Germinal center (tissue), 1 donor: ENCODE measurements at regions not wholly inside any gene's neighbourhood (a gene's known extent, or its start where the extent isn't known, plus 50 kb on each side); places are given as distances from the start of the nearest gene placed in this dataset.
"Not testable (repeated sequence)": the region's sequence is repeated elsewhere in the genome, so short reads cannot be mapped to it uniquely, and the experiment has no call there.

Experiments
- DNase-seq: peaks from one replicate; pipeline ENCODE4 v3.0.0; 2012; ENCODE audit warnings: mixed read lengths, low spot score

GRCh38 chr12:123061441-123062205, 81.1 kb downstream of the ARL6IP4 start:
- DNase-seq, result no peak

GRCh38 chr12:123059500-123059899, 79.0 kb downstream of the ARL6IP4 start:
- DNase-seq, result no peak

DNA sequence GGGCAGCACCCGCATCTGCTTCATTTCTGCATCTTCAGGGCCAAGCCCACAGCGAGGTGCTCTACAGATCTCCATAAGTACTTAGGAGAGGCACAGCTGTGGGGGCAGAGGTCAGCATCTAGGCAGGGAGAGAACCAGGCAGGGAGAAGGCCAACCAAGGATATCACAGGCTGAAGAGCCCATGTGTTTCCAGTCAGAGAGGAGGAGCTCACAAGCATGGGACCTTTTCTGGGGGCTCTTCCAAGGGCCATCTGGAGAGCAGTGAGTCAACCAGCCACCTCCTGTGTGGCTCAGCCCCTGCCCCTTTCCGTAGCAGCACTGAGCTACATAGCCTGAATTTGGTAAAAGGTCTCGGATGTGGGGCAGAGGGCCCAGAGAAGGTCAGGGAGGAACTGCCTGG, 78.5 kb downstream of the ARL6IP4 start:
- DNase-seq, result no peak

- no peak for DNase-seq
Measured at GRCh38 chr12:123058481-123058880, 78.0 kb downstream of the ARL6IP4 start.

DNA sequence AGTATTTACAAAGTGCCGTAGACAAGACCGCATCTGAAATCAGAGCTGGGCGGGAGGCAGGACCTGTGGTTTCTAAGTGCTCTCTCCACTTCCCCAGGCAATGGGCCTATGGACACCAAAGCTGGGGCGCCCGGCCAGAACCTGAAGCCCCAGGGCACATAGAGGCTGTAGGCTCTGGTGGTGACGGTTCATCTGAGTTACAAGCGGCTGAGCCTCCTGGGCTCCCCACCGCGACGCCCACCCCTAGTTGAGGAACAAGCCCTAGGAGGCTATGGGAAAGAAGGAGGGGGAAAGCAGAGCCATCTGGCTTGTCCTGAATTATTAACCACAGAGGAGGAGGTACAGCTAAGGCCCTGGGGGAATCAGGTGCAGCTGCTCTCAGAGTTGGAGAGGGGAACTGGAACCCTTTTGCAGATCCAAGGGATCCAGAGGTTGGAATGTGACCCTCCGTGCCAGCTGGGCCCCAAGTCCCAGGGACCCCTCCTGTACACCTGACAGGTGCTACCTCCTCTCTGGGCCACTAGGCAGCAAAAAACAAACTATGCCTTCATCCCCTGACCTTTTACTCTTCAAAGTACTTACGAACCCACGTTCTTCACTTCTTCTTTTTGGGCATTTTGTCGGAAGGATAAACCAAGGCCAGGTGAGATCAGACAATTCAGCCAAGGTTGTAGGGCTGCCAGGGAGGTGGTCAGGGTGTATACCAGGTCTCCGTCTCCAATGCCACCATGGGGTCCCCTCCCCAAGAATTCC, 77.2 kb downstream of the ARL6IP4 start:
- DNase-seq, result no peak

- no peak for DNase-seq
Measured at GRCh38 chr12:123056709-123057108, 76.2 kb downstream of the ARL6IP4 start.

DNA sequence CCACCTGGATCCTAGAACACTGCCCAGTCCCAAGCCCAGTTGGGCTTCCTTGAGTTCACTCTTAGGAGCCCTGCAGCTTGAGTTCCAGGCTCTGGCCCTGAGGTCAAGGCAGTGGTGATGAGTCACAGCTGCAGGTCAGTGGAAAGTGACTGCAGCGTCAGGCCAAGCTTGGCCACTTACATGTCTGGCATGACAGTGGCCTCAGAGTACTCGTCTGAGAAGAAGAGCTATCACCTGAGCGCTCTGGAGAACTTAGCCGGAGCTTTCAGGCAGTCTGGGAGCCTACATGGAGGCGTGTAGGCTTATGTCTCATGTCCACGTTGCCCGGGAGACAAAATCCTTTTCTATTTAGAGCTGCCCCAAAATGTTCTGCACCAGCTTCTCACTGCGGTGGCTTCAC, 75.6 kb downstream of the ARL6IP4 start:
- no peak for DNase-seq

DNA sequence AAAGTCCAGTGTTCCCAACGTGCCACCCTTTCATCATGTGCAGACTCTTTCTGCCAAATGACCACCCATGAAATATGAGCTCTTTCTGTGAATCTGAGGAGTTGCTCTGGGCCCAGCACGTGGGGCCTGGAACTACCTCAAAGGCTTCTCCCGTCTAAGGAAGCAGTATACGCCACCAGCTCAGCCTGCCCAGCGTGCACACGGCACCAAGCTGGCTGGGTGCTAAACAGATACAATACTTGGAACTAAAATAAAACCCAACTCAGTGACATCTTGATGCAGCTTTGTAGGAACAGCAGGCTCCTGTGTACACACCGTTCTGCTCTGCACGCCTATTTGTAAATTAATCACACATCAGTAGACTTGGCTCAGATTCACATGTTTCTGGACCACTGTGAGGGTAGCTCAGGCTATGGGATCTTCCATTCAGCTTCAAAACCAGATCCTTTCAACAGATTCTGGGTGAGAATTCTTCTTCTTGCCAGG, 74.8 kb downstream of the ARL6IP4 start:
- DNase-seq, result no peak

- DNase-seq, result no peak
Measured at GRCh38 chr12:123054371-123054770, 73.9 kb downstream of the ARL6IP4 start.

DNA sequence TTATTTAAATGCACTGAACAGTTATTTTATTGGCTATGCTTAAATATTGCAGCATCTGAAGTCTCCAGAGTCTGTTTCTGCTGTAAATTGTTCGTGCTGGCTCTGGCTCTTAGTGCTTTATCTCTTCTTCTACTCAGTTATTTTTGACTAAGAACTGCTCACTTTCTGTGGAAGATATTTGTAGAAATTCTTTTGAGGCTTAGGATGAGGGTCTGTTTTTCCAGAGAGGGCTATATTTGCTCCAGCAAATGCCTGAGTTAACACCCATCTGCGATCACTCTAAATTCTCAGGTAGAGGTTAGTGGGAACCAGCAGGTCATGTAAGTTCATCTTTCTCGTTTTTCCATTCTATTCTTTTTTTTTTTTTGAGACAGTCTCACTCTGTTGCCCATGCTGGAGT, 71.1 kb downstream of the ARL6IP4 start:
- DNase-seq, result no peak

GRCh38 chr12:123050913-123051312, 70.4 kb downstream of the ARL6IP4 start:
- DNase-seq, result no peak

- no peak for DNase-seq
Measured at GRCh38 chr12:123050331-123050831, 69.9 kb downstream of the ARL6IP4 start.

GRCh38 chr12:123049398-123050240, 69.1 kb downstream of the ARL6IP4 start:
- DNase-seq, result no peak

DNA sequence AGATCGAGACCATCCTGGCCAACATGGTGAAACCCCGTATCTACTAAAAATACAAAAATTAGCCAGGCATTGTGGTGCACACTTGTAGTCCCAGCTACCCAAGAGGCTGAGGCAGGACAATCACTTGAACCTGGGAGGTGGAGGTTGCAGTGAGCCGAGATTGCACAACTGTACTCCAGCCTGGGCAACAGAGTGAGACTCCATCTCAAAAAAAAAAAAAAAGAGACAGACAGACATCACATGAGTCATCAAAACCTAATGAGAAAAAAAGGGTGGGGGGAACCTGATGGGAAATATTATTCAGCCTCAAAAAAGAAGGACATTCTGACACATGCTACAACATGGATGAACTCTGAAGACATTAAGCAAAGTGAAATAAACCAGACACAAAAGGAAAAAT, 67.4 kb downstream of the ARL6IP4 start:
- DNase-seq, result not testable (repeated sequence)

DNA sequence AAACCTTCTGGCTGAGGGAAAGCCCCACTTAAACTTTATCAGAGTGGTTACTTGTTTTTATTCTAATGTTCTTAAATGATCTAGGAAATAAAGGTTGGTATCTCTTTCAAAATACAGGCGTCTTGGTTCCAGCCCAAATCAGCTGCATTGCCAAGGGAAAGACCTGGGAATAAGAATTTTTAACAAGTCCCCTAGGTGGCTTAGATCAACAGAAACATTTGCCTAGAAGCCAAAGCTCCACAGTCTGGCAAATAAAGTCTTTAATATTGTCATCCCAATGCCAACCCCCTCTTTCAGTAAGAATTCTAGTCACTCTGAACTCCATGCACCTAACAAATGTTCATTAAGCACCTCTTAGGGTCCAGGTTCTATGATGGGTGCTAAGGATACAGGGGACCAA, 66.8 kb downstream of the ARL6IP4 start:
- DNase-seq, result no peak

- no peak for DNase-seq
Measured at GRCh38 chr12:123046431-123046830, 66.0 kb downstream of the ARL6IP4 start.

GRCh38 chr12:123045678-123046077, 65.2 kb downstream of the ARL6IP4 start:
- DNase-seq, result no peak

DNA sequence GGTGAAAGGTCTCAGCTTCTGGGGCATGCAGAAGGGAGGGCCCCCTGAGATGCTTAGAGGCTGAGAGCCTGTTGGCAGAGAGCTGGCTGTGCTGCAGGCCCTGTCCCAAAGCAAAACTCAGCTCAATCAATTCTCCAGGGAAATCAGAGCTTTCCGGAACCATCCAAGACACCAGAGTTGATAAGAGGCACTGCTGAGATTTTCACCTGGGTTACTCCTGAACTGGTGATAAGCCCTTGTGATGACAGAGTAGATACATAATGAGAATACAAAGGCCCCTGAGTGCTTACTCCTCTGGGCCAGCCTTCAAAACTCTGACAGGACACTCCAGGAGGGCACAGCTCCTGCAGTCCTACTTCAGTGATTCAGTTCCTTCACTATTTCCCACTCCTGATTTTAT, 63.9 kb downstream of the ARL6IP4 start:
- DNase-seq, result no peak

GRCh38 chr12:123043536-123044001, 63.1 kb downstream of the ARL6IP4 start:
- DNase-seq, result peak; percentile 66

DNA sequence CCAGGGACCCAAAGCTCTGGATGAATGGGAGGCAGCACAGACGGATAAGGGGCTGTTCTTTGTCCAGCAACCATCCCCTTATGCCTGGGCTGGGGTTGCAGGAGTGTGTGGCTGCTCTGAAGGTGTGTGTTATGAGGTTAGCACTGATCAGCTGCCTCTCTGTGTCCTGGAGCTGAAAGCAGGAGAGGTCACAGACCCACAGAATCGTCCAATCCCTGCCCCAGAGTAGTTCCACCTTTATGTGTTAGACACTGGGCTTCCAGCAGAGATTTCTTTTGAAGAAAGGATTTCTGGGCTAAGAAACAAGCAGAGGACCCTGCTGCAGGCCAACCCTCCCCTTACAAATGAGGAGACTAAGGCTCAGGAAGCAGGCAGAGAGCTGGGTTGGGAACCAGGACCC, 62.4 kb downstream of the ARL6IP4 start:
- DNase-seq, result no peak

- no peak for DNase-seq
Measured at GRCh38 chr12:123041811-123042655, 61.6 kb downstream of the ARL6IP4 start.
